ENCODE measurements at regions not wholly inside any gene's neighbourhood (a gene's known extent, or its start where the extent isn't known, plus 50 kb on each side); places are given as distances from the start of the nearest gene placed in this dataset.

DNA sequence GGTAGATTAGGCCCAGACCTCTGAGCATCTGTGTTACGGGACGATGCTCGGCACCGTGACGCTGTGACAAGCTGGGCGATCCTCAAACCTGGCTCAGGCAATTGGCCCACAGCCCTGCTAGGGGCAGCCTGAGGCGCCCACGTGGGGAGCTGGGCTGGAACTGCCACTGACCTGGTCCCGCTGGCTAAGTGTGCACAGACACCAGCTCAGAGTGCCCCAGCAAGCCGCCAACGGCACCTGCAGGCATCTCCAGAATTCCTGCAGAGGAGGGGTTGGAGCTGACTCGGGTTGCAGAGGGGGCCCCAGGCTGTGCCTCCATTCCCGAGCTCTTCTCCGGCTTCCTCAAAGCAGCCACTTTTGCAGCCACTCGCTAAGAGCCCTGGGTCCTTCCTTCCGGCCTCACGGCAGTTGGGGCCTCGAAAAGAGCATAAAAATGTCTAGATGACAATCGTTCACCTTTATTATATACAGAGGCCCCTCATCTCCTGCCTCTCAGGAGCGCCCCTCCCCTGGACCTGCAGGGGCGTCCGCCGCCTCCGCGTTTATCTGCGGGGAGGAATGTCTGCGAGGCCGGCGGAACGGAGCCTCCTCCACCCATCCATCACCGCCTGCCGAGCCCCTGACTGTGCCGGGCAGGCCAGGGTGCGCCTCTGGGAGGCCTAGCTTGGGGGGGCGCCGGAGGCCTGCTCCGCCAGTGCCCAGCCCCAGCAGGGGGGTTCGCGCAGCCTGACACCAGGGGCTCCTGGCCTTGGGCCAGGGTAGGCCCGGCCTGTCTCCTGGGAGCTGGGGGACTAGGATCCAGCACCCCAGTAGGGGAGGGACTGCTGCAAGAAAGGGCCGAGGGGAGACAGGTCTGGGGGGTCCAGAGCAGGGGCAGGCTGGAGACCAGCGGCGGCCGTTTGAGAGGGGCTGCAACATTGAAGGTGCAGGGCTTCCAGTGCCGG is 144.9 kb downstream of the BARX1 start:
- FAIRE-seq (no peak), DNase-seq (peak in 4 of 5 donors; percentile 79 to 83 (median 81))
- TF ChIP-seq, protein P1, sequence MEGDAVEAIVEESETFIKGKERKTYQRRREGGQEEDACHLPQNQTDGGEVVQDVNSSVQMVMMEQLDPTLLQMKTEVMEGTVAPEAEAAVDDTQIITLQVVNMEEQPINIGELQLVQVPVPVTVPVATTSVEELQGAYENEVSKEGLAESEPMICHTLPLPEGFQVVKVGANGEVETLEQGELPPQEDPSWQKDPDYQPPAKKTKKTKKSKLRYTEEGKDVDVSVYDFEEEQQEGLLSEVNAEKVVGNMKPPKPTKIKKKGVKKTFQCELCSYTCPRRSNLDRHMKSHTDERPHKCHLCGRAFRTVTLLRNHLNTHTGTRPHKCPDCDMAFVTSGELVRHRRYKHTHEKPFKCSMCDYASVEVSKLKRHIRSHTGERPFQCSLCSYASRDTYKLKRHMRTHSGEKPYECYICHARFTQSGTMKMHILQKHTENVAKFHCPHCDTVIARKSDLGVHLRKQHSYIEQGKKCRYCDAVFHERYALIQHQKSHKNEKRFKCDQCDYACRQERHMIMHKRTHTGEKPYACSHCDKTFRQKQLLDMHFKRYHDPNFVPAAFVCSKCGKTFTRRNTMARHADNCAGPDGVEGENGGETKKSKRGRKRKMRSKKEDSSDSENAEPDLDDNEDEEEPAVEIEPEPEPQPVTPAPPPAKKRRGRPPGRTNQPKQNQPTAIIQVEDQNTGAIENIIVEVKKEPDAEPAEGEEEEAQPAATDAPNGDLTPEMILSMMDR (IDR thresholded peaks at IDR 0.05; ENCODE audit: borderline replicate concordance, extremely low read depth, insufficient read depth): no peak
- Histone ChIP-seq H3K36me3 (ENCODE audit: control insufficient read depth in 2 of 3, insufficient read depth in 3 of 3, low read length in 3 of 3) (no peaks in the 10 kb centered on the region), H3K9me3 (ENCODE audit: control insufficient read depth in 2 of 3, insufficient read depth in 1 of 3, low read length in 3 of 3) (no peaks in the 10 kb centered on the region), H3K27me3 (ENCODE audit: control insufficient read depth, insufficient read depth, low read length) (no peaks in the 10 kb centered on the region), H3K4me3 (ENCODE audit: low read length in 3 of 3) (no peak overlapping the region), H3K27ac (ENCODE audit: low read depth in 2 of 2, low read length in 2 of 2) (no peak overlapping the region), H3K4me1 (ENCODE audit: control insufficient read depth in 2 of 3, insufficient read depth in 2 of 3, low read depth in 1 of 3, low read length in 3 of 3) (no peaks in the 10 kb centered on the region), H3K9ac (ENCODE audit: low read length in 3 of 3) (no peak overlapping the region)
- intact Hi-C loops (cut with DNase I): no loop called here

DNA sequence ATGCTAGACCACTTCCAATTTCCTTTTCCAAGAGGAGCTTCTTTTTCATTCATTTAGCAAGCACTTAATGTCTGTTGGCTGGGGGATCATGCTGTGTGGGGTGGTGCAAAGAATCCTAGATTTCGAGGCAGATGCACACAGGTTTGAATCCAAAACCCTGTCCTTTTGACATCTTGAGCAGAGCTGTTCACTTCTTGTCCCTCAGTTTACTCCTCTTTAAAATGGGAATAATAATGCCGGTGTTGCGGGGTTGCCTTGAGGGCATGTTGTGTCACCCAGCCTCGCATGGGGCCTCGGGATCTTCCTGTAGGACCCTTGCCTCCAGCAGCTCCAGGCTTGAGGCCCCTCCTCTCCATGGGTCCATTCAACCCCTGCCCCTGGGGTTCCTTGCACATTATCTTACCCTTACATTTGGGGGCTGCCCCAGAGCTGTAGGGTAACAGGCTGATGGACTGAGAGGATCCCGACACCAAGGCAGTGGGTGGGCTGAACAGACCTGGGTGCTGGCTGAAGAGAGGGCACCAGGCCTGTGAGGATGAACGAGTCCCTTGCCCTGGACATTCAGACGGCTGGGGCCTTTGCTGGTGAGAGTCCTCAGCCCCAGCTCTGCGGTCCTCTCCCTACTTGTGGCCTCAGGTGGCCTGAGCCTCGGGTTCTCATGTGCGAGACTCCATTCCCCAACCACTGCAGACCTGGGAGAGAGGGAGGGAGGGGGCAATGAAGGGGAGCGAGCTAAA is 145.8 kb downstream of the BARX1 start:
- DNase-seq (peak in 2 of 5 donors; percentile 8 to 41), FAIRE-seq (no peak)
- H3K4me1 ChIP-seq (ENCODE audit: control insufficient read depth in 2 of 3, insufficient read depth in 2 of 3, low read depth in 1 of 3, low read length in 3 of 3): no peaks in the 10 kb centered on the region
- intact Hi-C loops (cut with DNase I): no loop called here
- no peaks in the 10 kb centered on the region for H3K36me3 ChIP-seq (ENCODE audit: control insufficient read depth in 2 of 3, insufficient read depth in 3 of 3, low read length in 3 of 3)
- no peak overlapping the region for H3K27ac ChIP-seq (ENCODE audit: low read depth in 2 of 2, low read length in 2 of 2)
- no peaks in the 10 kb centered on the region for H3K27me3 ChIP-seq (ENCODE audit: control insufficient read depth, insufficient read depth, low read length)
- TF ChIP-seq, protein P1 (IDR thresholded peaks at IDR 0.05; ENCODE audit: borderline replicate concordance, extremely low read depth, insufficient read depth): no peak
- H3K4me3 ChIP-seq (ENCODE audit: low read length in 3 of 3): no peak overlapping the region
- H3K9ac ChIP-seq (ENCODE audit: low read length in 3 of 3): no peak overlapping the region
- no peaks in the 10 kb centered on the region for H3K9me3 ChIP-seq (ENCODE audit: control insufficient read depth in 2 of 3, insufficient read depth in 1 of 3, low read length in 3 of 3)

DNA sequence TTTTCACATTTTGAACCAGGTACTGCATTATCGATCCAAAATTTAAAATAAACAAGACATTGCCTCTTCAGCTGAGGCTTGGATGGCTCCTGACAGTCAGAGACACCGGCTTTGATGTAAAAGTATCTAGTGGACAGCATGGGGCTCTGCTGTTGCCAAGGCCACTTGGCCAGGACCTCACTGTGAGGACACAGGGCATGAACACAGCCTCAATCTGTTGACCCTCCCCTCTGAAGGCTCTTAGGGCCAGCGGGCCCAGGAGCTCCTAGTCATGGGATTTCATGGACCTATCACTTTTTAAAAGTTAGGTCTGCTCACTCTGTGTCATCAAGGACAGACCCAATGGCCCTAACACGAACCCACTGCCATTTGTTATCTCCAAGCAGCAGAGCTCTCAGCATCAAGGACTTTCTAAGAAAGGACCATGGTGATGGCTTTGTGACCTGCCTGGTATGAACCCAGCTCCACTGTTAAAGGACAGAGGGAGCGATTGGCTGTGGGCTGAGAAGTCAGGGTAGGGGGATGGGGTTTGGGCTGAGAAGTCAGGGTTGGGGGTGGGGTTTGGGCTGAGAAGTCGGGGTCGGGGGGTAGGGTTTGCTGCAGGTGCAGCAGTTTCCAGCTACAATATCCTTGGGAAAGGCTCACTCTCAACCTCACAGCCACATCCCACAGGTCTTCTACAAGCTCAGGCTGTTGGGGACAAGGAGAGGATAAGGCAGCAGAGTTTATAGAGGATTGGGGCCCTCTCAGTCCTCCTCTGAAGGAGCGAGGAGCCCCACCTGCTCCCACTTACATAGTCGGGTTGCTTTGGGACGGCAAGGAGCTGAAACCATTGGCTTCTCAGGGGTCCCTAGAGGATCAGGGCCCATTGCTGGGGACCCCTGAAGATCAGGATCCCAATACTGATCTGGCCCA is 146.8 kb downstream of the BARX1 start:
- no peaks in the 10 kb centered on the region for H3K9me3 ChIP-seq (ENCODE audit: control insufficient read depth in 2 of 3, insufficient read depth in 1 of 3, low read length in 3 of 3)
- H3K27ac ChIP-seq (ENCODE audit: low read depth in 2 of 2, low read length in 2 of 2): no peak overlapping the region
- no peak overlapping the region for H3K4me3 ChIP-seq (ENCODE audit: low read length in 3 of 3)
- FAIRE-seq (no peak), DNase-seq (no peak)
- H3K27me3 ChIP-seq (ENCODE audit: control insufficient read depth, insufficient read depth, low read length): no peaks in the 10 kb centered on the region
- intact Hi-C loops (cut with DNase I): no loop called here
- no peaks in the 10 kb centered on the region for H3K36me3 ChIP-seq (ENCODE audit: control insufficient read depth in 2 of 3, insufficient read depth in 3 of 3, low read length in 3 of 3)
- no peak overlapping the region for H3K9ac ChIP-seq (ENCODE audit: low read length in 3 of 3)
- TF ChIP-seq, protein P1 (IDR thresholded peaks at IDR 0.05; ENCODE audit: borderline replicate concordance, extremely low read depth, insufficient read depth): no peak
- H3K4me1 ChIP-seq (ENCODE audit: control insufficient read depth in 2 of 3, insufficient read depth in 2 of 3, low read depth in 1 of 3, low read length in 3 of 3): no peaks in the 10 kb centered on the region

Measured in kidney (tissue), 13 donors.